ENCODE measurements at regions not wholly inside any gene's neighbourhood (a gene's known extent, or its start where the extent isn't known, plus 50 kb on each side); places are given as distances from the start of the nearest gene placed in this dataset.

- no peaks in the 10 kb centered on the region for H3K79me2 ChIP-seq (ENCODE audit: insufficient read depth, low read length)
Observed at GRCh38 chr13:86974995-86975328, 696.2 kb upstream of the SLITRK5 start.

DNA sequence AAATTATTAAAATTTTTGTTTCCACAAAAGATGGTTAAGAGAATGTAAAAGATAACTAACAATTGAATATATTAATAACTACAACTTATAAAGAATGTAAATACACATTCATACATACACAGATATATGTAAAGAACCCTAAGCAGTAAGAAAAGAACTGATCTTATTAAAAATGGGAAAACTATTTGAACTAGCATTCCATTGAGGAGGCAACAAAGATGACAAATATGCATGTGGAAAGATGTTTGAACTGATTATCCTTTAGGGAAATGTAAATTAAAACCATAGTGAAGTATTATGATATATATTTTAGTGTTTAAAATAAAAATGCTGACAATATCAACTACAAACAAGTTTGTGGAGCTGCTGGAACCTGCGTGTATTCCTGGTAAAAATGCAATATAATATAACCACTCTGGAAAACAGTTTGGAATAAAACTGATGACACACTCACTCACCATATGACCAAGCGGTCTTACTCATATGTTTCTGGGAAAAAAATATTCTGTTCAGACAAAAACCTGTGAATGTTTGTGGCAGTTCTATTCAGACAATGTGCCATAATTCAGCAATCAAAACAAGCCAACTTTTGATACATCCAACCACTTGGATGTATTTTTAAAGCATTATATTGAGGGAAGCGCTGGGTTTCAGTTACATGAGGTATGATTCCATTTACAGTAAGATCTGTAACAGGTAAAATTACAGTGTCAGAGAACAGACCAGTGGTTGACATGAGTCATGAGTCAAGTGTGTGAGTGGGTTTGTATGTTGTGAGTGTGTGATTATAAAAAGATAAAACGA is 694.4 kb upstream of the SLITRK5 start:
- Histone ChIP-seq H3K36me3 (ENCODE audit: insufficient read depth, low read length) (no peaks in the 10 kb centered on the region), H2AFZ (ENCODE audit: low read length) (no peak overlapping the region), H3F3A (ENCODE audit: insufficient read depth, low read length) (no peaks in the 10 kb centered on the region), H3K4me2 (ENCODE audit: low read length) (no peak overlapping the region), H3K9me3 (ENCODE audit: low read length) (no peaks in the 10 kb centered on the region), H3K27ac (ENCODE audit: low read depth, low read length, poor library complexity, severe bottlenecking) (no peak overlapping the region), H3K27me3 (ENCODE audit: insufficient read depth, low read length) (no peaks in the 10 kb centered on the region), H3K4me1 (ENCODE audit: insufficient read depth, low read length, severe bottlenecking) (no peaks in the 10 kb centered on the region), H3K9me2 (ENCODE audit: low read depth, low read length) (peaks cover 3% of the 10 kb centered on the region; the same call in 1 of the 2 replicates), H4K20me1 (ENCODE audit: insufficient read depth, low read length) (no peaks in the 10 kb centered on the region), H3K4me3 (ENCODE audit: low read depth, low read length, poor library complexity, severe bottlenecking) (no peak overlapping the region), H3K9ac (ENCODE audit: low read length) (no peak overlapping the region), H3K79me2 (ENCODE audit: insufficient read depth, low read length) (no peaks in the 10 kb centered on the region)
- TF ChIP-seq, protein P1, sequence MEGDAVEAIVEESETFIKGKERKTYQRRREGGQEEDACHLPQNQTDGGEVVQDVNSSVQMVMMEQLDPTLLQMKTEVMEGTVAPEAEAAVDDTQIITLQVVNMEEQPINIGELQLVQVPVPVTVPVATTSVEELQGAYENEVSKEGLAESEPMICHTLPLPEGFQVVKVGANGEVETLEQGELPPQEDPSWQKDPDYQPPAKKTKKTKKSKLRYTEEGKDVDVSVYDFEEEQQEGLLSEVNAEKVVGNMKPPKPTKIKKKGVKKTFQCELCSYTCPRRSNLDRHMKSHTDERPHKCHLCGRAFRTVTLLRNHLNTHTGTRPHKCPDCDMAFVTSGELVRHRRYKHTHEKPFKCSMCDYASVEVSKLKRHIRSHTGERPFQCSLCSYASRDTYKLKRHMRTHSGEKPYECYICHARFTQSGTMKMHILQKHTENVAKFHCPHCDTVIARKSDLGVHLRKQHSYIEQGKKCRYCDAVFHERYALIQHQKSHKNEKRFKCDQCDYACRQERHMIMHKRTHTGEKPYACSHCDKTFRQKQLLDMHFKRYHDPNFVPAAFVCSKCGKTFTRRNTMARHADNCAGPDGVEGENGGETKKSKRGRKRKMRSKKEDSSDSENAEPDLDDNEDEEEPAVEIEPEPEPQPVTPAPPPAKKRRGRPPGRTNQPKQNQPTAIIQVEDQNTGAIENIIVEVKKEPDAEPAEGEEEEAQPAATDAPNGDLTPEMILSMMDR (IDR thresholded peaks at IDR 0.05; ENCODE audit: low read length) = no peak

More at GRCh38 chr13:86974995-86975328, 696.2 kb upstream of the SLITRK5 start:
- Histone ChIP-seq H3K27ac (ENCODE audit: low read depth, low read length, poor library complexity, severe bottlenecking) (no peak overlapping the region), H3K27me3 (ENCODE audit: insufficient read depth, low read length) (no peaks in the 10 kb centered on the region), H3K9me2 (ENCODE audit: low read depth, low read length) (peaks cover 3% of the 10 kb centered on the region; the same call in 1 of the 2 replicates), H2AFZ (ENCODE audit: low read length) (no peak overlapping the region), H3K4me1 (ENCODE audit: insufficient read depth, low read length, severe bottlenecking) (no peaks in the 10 kb centered on the region), H3K9ac (ENCODE audit: low read length) (no peak overlapping the region), H3K36me3 (ENCODE audit: insufficient read depth, low read length) (no peaks in the 10 kb centered on the region), H3K4me3 (ENCODE audit: low read depth, low read length, poor library complexity, severe bottlenecking) (no peak overlapping the region), H3F3A (ENCODE audit: insufficient read depth, low read length) (no peaks in the 10 kb centered on the region), H3K4me2 (ENCODE audit: low read length) (no peak overlapping the region), H4K20me1 (ENCODE audit: insufficient read depth, low read length) (no peaks in the 10 kb centered on the region), H3K9me3 (ENCODE audit: low read length) (no peaks in the 10 kb centered on the region)
- TF ChIP-seq, protein P1 (IDR thresholded peaks at IDR 0.05; ENCODE audit: low read length) = no peak

- H3K9me2 ChIP-seq (ENCODE audit: low read depth, low read length) = no peaks in the 10 kb centered on the region
- H3K36me3 ChIP-seq (ENCODE audit: insufficient read depth, low read length) = no peaks in the 10 kb centered on the region
- no peak overlapping the region for H3K9ac ChIP-seq (ENCODE audit: low read length)
- H3K4me3 ChIP-seq (ENCODE audit: low read depth, low read length, poor library complexity, severe bottlenecking) = no peak overlapping the region
- TF ChIP-seq, protein P1 (IDR thresholded peaks at IDR 0.05; ENCODE audit: low read length) = no peak
- no peak for TF ChIP-seq EZH2 (IDR thresholded peaks at IDR 0.05; ENCODE audit: borderline replicate concordance, low read length)
- no peaks in the 10 kb centered on the region for H3K4me1 ChIP-seq (ENCODE audit: insufficient read depth, low read length, severe bottlenecking)
- no peaks in the 10 kb centered on the region for H3F3A ChIP-seq (ENCODE audit: insufficient read depth, low read length)
- no peak overlapping the region for H3K27ac ChIP-seq (ENCODE audit: low read depth, low read length, poor library complexity, severe bottlenecking)
- no peaks in the 10 kb centered on the region for H3K9me3 ChIP-seq (ENCODE audit: low read length)
- no peaks in the 10 kb centered on the region for H4K20me1 ChIP-seq (ENCODE audit: insufficient read depth, low read length)
- no peaks in the 10 kb centered on the region for H3K79me2 ChIP-seq (ENCODE audit: insufficient read depth, low read length)
- H3K4me2 ChIP-seq (ENCODE audit: low read length) = no peak overlapping the region
- H2AFZ ChIP-seq (ENCODE audit: low read length) = no peak overlapping the region
- no peaks in the 10 kb centered on the region for H3K27me3 ChIP-seq (ENCODE audit: insufficient read depth, low read length)
Observed at GRCh38 chr13:86986448-86986847, 684.7 kb upstream of the SLITRK5 start.

Data from OCI-LY1 (cell line).